GM12873 (cell line): ENCODE measurements at regions not wholly inside any gene's neighbourhood (a gene's known extent, or its start where the extent isn't known, plus 50 kb on each side); places are given as distances from the start of the nearest gene placed in this dataset.

Source experiments
- CTCF ChIP-seq: IDR thresholded peaks from 2 replicates; pipeline ENCODE4 v1.5.1; 2012; ENCODE audit warnings: low read depth, mild to moderate bottlenecking, moderate library complexity, low read length, control low read depth; ENCODE audit not compliant: insufficient read depth; ENCODE audit errors: missing control alignments

- no peak for TF ChIP-seq CTCF
Measured at GRCh38 chr11:19467904-19468303, 227.2 kb upstream of the E2F8 start.

GRCh38 chr11:19466314-19466713, 225.6 kb upstream of the E2F8 start:
- TF ChIP-seq CTCF, result no peak

GRCh38 chr11:19463976-19464375, 223.2 kb upstream of the E2F8 start:
- no peak for TF ChIP-seq CTCF

- TF ChIP-seq CTCF, result no peak
Measured at GRCh38 chr11:19460718-19461405, 220.1 kb upstream of the E2F8 start.

GRCh38 chr11:19459240-19459639, 218.5 kb upstream of the E2F8 start:
- no peak for TF ChIP-seq CTCF

- TF ChIP-seq CTCF, result no peak
Measured at GRCh38 chr11:19458721-19459120, 218.0 kb upstream of the E2F8 start.

GRCh38 chr11:19458231-19458630, 217.5 kb upstream of the E2F8 start:
- no peak for TF ChIP-seq CTCF

GRCh38 chr11:19455731-19456130, 215.0 kb upstream of the E2F8 start:
- no peak for TF ChIP-seq CTCF
